WI38 (cell line): ENCODE measurements at regions not wholly inside any gene's neighbourhood (a gene's known extent, or its start where the extent isn't known, plus 50 kb on each side); places are given as distances from the start of the nearest gene placed in this dataset.

Experiments used
- H3K4me3 ChIP-seq: 2 replicates; pipeline ENCODE4 v1.5.1; 2011; ENCODE audit warnings: low read depth, mild to moderate bottlenecking, control low read depth, low read length
- CTCF ChIP-seq: IDR thresholded peaks from 2 replicates; pipeline ENCODE4 v1.5.1; 2012; ENCODE audit warnings: low read depth, mild to moderate bottlenecking, control low read depth, low read length

- no peak for TF ChIP-seq CTCF
- H3K4me3 ChIP-seq, result no peak overlapping the region
Observed at GRCh38 chr20:56964901-56965300, 301.5 kb downstream of the BMP7 start.

DNA sequence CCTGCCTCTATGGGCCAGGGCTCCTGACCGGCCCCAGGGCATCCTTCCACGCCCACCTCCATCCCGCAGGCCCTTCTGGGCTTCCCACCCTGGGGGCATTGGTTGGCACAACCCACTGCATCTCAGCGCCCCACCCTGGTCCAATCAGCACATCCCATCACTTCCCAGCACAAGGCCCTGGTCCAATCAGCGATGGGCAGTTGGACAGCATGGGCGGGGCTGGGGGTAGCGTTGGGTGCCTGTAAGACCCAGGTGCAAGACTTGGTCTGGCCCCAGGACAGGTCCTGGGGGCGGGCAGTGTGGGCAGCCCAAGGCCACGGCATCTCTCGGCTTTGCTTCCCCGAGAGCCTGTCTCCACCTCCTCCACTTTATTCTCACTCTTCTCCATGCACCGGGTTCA, 298.5 kb downstream of the BMP7 start:
- no peak for TF ChIP-seq CTCF

GRCh38 chr20:56968376-56969048, 297.9 kb downstream of the BMP7 start:
- no peak for TF ChIP-seq CTCF
- H3K4me3 ChIP-seq, result no peak overlapping the region

More for the DNA sequence above, 298.5 kb downstream of the BMP7 start:
- no peak overlapping the region for H3K4me3 ChIP-seq

- peak; percentile 47 for TF ChIP-seq CTCF
Observed at GRCh38 chr20:56974499-56975250, 291.8 kb downstream of the BMP7 start.

DNA sequence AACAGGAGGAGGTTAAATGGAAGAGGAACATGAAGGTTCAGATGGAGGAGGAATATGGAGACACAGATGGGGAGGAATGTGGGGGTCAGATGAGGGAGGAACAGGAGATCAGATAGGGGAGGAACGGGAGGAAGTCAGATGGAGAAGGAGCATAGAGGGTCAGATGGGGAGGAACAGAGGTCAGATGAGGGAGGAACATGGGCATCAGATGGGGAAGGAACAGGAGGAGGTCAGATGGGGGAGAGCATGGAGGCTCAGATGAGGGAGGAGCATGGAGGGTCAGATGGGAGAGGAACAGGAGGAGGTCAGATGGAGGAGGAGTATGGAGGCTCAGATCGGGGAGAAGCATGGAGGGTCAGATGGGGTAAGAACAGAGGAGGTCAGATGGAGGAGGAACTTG, 290.6 kb downstream of the BMP7 start:
- no peak overlapping the region for H3K4me3 ChIP-seq
- TF ChIP-seq CTCF, result no peak

More at GRCh38 chr20:56974499-56975250, 291.8 kb downstream of the BMP7 start:
- no peak overlapping the region for H3K4me3 ChIP-seq

DNA sequence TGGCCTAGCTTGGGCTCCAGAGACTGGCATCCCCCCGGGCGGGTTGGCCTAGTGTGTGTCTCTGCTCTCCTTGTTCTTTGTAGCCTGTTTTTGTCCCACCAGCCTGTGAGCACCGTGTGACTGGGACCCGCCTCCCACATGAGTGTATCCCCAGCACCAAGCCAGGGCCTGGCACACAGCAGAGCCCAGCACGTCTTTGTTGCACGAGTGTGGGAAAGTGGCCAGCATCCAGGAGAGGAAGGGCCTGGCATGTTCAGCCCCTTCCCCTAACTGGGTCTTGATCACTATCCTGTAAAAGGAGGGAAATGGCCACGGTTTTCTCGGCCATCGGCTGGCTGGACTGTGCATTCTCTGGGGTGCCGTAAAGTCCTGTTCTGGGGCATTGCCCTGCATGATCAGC, 290.1 kb downstream of the BMP7 start:
- no peak for TF ChIP-seq CTCF
- H3K4me3 ChIP-seq, result no peak overlapping the region

- TF ChIP-seq CTCF, result no peak
- H3K4me3 ChIP-seq, result no peak overlapping the region
Observed at GRCh38 chr20:56978475-56978874, 288.0 kb downstream of the BMP7 start.
